Right atrium auricular region (tissue), 2 donors: ENCODE measurements at regions not wholly inside any gene's neighbourhood (a gene's known extent, or its start where the extent isn't known, plus 50 kb on each side); places are given as distances from the start of the nearest gene placed in this dataset.

ENCODE experiments used
- DNase-seq: peaks from one replicate; pipeline ENCODE4 v3.0.0-alpha.2; 2019; ENCODE audit warnings: low spot score
- H3K27ac ChIP-seq, 2 donors: fragments of 200-600 bp; sonication (generic); 1 replicate in 1 of 2; 2 replicates in 1 of 2; pipeline ENCODE4 v1.5.1; 2016 to 2019
- H3K27me3 ChIP-seq, 2 donors: fragments of 200-600 bp; sonication (generic); one replicate each; pipeline versions ENCODE4 v1.5.1 to v1.6.0; 2017 to 2019
- H3K36me3 ChIP-seq: fragments of 200-600 bp; sonication (generic); one replicate; pipeline ENCODE4 v1.5.1; 2016
- H3K4me1 ChIP-seq, 2 donors: fragments of 200-600 bp; sonication (generic); one replicate each; pipeline versions ENCODE4 v1.5.1 to v1.6.0; 2017 to 2019
- H3K4me3 ChIP-seq, 2 donors: fragments of 200-600 bp; sonication (generic); 1 replicate in 1 of 2; 2 replicates in 1 of 2; pipeline ENCODE4 v1.5.1; 2017 to 2019; ENCODE audit warnings: mild to moderate bottlenecking in 1 of 2, moderate library complexity in 1 of 2
- H3K9me3 ChIP-seq, 2 donors: fragments of 200-600 bp; sonication (generic); one replicate each; pipeline ENCODE4 v1.5.1; 2019
- TF ChIP-seq, protein P1 (sequence below), 2 donors: fragments of 200-600 bp; sonication (generic); IDR thresholded peaks; one replicate each; pipeline ENCODE4 v1.5.1; 2019; ENCODE audit warnings: antibody characterized with exemption in 2 of 2

DNA sequence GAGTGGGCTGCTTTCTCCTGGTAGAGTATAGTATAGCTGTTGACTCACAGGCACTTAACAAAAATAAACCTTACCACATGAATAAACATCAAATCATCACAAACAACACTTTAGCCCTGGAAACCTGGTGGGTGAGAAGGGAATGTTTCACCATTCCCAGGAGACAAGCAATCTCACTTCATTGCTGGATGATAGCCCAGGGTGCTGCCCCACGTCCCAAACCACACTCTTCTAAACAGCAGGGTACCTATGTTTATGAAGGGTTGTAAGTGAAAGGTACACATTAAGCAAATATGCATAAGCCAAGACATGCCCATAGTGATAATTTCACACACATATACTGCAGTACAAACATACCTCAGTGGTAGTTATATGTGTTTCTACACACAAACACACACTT is 276.2 kb downstream of the FGFR2 start:
- TF ChIP-seq, protein P1, sequence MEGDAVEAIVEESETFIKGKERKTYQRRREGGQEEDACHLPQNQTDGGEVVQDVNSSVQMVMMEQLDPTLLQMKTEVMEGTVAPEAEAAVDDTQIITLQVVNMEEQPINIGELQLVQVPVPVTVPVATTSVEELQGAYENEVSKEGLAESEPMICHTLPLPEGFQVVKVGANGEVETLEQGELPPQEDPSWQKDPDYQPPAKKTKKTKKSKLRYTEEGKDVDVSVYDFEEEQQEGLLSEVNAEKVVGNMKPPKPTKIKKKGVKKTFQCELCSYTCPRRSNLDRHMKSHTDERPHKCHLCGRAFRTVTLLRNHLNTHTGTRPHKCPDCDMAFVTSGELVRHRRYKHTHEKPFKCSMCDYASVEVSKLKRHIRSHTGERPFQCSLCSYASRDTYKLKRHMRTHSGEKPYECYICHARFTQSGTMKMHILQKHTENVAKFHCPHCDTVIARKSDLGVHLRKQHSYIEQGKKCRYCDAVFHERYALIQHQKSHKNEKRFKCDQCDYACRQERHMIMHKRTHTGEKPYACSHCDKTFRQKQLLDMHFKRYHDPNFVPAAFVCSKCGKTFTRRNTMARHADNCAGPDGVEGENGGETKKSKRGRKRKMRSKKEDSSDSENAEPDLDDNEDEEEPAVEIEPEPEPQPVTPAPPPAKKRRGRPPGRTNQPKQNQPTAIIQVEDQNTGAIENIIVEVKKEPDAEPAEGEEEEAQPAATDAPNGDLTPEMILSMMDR (IDR thresholded peaks at IDR 0.05), result no peak
- H3K4me1 ChIP-seq, result no peaks in the 10 kb centered on the region
- DNase-seq, result no peak

DNA sequence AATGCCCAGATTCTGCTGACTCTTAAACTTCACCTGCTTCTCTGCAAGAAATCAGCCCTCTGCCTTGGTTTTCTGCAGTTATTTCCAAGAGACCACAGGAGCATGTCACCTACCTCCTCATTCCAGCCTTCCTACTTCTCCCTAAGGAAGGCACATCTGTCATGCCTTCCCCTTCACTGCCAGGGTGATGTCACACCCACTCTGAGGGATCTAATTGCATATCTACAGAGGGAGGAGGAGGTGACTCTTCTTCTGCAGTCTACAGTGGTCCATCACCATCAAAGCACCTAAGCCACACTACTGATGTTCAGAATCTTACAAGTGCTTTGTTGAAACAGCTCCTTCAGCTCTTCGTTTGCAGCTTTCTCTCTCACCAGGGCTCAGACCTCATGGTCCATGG is 275.5 kb downstream of the FGFR2 start:
- no peaks in the 10 kb centered on the region for H3K36me3 ChIP-seq
- H3K27me3 ChIP-seq, result no peaks in the 10 kb centered on the region
- no peak overlapping the region for H3K27ac ChIP-seq
- no peak for DNase-seq
- no peaks in the 10 kb centered on the region for H3K4me1 ChIP-seq
- TF ChIP-seq, protein P1 (IDR thresholded peaks at IDR 0.05), result no peak
- no peak overlapping the region for H3K4me3 ChIP-seq
- H3K9me3 ChIP-seq, result no peaks in the 10 kb centered on the region

More for the DNA sequence above, 276.2 kb downstream of the FGFR2 start:
- Histone ChIP-seq H3K9me3 (no peaks in the 10 kb centered on the region), H3K27ac (no peak overlapping the region), H3K36me3 (no peaks in the 10 kb centered on the region), H3K27me3 (no peaks in the 10 kb centered on the region), H3K4me3 (no peak overlapping the region)

DNA sequence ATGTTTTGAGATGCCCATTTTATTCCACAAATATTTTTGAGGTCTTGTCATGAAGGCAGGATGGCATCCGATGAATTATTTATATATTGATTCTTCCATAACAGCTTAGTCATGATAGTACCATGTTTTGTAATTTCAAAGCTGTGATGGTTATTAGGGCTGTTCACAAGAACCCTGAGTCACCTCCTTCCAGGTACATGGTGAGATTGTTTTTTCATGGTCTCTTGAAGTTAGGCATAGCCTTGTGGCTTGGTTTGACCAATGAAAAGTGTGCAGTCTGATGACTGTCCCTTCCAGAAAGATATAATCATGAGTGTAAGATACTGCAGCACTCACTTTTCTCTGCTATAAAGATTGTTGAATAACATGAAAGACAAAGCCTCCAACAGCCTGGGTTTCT is 274.8 kb downstream of the FGFR2 start:
- Histone ChIP-seq H3K9me3 (no peaks in the 10 kb centered on the region), H3K27me3 (no peaks in the 10 kb centered on the region), H3K4me1 (no peaks in the 10 kb centered on the region), H3K4me3 (no peak overlapping the region), H3K36me3 (no peaks in the 10 kb centered on the region), H3K27ac (no peak overlapping the region)
- TF ChIP-seq, protein P1 (IDR thresholded peaks at IDR 0.05), result no peak
- no peak for DNase-seq

DNA sequence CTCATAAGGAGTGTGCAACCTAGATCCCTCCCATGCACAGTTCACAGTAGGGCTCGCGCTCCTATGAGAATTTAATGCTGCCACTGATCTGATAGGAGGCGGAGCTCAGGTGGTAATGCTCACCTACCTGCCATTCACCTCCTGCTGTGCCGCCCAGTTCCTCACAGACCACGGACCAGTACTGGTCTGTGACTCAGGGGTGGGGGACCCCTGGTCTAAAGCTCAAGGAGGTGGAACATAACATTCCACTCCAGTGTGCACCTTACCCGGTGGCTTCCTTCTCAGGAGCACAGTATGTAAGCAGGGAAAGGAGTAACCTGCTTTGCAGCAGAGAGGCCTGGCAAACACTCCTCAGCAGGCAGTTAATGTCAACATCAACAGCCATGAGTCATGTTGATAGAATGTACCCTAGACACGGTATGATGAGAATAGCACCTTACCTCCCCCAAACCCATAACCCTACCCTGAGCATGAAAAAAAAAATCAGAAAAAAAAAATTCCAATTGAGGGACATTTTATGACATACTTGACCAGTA is 273.5 kb downstream of the FGFR2 start:
- H3K9me3 ChIP-seq, result no peaks in the 10 kb centered on the region
- H3K4me1 ChIP-seq, result no peaks in the 10 kb centered on the region
- no peak overlapping the region for H3K4me3 ChIP-seq
- no peak for DNase-seq
- no peak overlapping the region for H3K27ac ChIP-seq
- TF ChIP-seq, protein P1 (IDR thresholded peaks at IDR 0.05), result no peak
- H3K36me3 ChIP-seq, result no peaks in the 10 kb centered on the region
- H3K27me3 ChIP-seq, result no peaks in the 10 kb centered on the region

DNA sequence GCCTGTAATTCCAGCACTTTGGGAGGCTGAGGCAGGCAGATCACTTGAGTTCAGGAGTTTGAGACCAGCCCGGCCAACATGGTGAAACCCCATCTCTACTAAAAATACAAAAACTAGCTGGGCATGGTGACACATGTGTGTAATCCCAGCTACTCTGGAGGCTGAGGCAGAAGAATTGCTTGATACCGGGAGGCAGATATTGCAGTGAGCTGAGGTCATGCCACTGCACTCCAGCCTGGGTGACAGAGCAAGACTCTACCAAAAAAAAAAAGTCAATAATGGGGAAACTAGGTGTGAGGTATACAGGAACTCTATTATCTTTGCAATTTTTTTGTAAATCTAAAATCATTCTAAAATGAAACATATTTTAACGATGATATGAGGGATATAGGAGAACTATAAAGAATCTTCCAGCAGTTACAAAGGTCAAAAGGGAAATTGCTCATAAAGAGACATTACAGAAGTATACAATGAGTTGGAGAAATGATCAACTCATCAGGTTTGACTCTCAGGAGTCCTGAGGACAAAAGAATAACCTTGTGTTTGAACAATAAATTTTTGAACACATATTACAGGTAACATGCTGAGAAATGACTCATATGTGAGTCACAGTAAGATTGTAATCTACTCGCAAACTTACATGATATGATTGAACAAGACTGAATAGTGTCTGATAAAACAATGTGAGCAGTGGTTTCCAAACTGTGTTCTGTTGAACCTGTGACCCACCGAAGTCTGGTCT is 272.6 kb downstream of the FGFR2 start:
- DNase-seq, result no peak
- H3K27ac ChIP-seq, result no peak overlapping the region
- H3K27me3 ChIP-seq, result no peaks in the 10 kb centered on the region
- no peak overlapping the region for H3K4me3 ChIP-seq
- TF ChIP-seq, protein P1 (IDR thresholded peaks at IDR 0.05), result no peak
- no peaks in the 10 kb centered on the region for H3K36me3 ChIP-seq
- H3K4me1 ChIP-seq, result no peaks in the 10 kb centered on the region
- H3K9me3 ChIP-seq, result no peaks in the 10 kb centered on the region

DNA sequence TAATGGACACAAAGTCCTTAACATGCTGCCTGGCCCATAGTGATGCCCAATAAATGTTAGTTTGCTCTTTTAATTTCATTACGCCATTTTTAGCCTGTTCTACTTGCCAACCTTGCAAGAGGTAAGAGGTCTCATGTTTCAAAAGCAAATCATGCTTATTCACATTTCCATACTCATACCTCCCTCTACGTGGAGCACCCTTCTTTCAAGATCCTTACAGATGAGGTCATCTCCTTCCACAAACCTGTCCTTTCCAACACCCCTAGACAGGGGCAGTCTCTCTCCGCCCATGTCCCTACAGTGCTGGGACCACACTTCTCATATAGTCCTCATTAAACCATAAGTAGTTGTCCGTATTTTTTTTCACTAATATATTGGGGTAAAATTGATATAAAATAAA is 271.3 kb downstream of the FGFR2 start:
- no peaks in the 10 kb centered on the region for H3K4me1 ChIP-seq
- TF ChIP-seq, protein P1 (IDR thresholded peaks at IDR 0.05), result no peak

More for the DNA sequence above, 271.3 kb downstream of the FGFR2 start:
- H3K27ac ChIP-seq, result no peak overlapping the region
- H3K9me3 ChIP-seq, result no peaks in the 10 kb centered on the region
- H3K4me3 ChIP-seq, result no peak overlapping the region
- H3K36me3 ChIP-seq, result no peaks in the 10 kb centered on the region
- H3K27me3 ChIP-seq, result no peaks in the 10 kb centered on the region
- DNase-seq, result no peak
